HG03097 (cell line): ENCODE measurements at regions not wholly inside any gene's neighbourhood (a gene's known extent, or its start where the extent isn't known, plus 50 kb on each side); places are given as distances from the start of the nearest gene placed in this dataset.
"Not testable (repeated sequence)": the region's sequence is repeated elsewhere in the genome, so short reads cannot be mapped to it uniquely, and the experiment has no call there.

ENCODE experiments used
- ATAC-seq: cut with Tn5 transposase; IDR thresholded peaks from one replicate; pipeline ENCODE4 v1.9.1; 2021; ENCODE audit not compliant: unreplicated experiment, low FRiP score

GRCh38 chr12:25682421-25682820 is 129.3 kb upstream of the LMNTD1 start:
- no peak for ATAC-seq

- no peak for ATAC-seq
Measured at GRCh38 chr12:25684070-25684469, 131.0 kb upstream of the LMNTD1 start.

DNA sequence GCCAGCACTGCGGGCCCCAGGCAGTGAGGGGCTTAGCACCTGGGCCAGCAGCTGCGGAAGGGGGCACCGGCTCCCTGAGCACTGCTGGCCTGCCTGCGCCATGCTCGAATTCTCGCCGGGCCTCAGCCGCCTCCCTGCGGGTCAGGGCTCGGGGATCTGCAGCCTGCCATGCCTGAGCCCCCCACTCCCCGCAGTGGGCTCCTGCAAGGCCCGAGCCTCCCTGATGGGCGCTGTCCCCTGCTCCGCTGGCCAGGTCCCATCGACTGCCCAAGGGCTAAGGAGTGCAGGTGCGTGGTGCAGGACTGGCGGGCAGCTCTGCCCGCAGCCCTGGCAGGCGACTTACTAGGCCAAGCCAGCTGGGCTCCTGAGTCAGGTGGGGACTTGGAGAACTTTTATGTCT is 133.3 kb upstream of the LMNTD1 start:
- ATAC-seq: no peak

GRCh38 chr12:25687226-25687625 is 134.1 kb upstream of the LMNTD1 start:
- ATAC-seq: no peak

GRCh38 chr12:25688851-25689250 is 135.8 kb upstream of the LMNTD1 start:
- not testable (repeated sequence) for ATAC-seq

DNA sequence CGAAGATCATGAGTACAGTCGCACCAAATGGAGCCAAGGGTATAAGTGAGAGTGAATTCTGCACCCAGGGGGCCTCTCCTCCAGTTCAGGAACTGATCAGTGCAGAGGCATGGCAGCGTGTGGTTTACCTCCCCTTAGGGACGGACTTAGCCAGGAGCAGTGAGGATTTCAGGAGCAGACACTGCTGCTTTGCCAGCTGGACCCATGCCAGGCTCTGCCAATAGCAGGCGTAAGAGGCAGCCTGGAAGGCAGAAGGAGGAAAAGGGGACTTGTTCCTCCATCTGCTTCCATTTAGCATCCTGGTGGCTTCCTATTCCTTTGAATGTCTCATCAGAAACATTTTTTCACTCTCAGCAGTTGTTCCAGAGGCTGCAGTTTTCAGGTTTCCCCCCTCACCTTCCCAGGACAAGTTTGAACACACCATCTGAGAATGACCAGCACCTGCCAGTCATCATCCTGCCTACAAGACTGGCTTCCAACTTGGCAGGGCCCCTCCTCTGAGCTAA is 137.0 kb upstream of the LMNTD1 start:
- no peak for ATAC-seq

DNA sequence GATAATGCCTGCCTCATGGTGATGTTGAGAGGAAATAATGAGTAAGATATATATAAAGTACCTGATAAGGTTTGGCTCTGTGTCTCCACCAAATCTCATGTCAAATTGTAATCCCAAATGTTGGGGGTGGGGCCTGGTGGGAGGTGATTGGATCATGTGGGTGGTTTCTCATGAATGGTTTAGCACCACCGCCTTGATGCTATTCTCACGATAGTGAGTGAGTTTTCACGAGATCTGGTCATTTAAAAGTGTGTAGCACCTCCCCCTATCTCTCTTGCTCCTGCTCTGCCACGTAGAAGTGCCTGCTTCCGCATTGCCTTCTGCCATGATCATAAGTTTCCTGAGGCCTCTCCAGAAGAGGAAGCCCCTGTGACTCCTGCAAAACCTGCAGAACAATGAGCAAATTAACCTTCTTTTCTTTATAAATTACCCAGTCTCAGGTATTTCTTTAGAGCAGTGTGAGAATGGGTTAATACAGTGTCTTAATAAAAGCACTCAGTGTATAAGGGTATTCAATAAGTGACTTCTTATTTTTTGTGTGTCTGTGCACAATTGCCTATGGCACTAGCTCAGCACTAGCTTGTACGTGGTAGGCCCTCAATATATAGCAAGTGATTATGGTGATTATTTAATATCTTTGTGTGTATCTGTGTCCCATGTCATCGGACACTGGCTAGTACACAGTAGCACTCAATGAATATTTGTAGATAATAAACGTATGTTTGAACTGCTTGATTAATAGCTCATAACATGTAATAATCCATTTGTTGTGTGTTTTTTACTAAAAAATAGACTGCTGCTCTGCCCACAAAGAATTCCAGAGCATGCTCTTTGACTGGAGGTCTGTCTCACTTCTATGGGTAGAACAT is 138.1 kb upstream of the LMNTD1 start:
- no peak for ATAC-seq

DNA sequence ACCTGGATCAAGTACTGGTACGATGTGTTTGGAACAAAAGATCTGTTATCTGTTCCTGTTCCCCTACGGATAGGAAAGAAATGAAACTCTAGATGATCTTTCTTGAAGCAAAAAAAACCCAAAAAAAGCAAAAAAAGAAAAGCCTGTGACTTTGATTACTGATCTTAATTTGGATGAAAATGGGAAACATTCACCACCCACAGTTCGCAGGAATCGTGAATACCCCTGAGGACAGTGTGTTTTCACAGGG is 138.7 kb upstream of the LMNTD1 start:
- no peak for ATAC-seq

GRCh38 chr12:25692115-25693035 is 139.3 kb upstream of the LMNTD1 start:
- no peak for ATAC-seq

DNA sequence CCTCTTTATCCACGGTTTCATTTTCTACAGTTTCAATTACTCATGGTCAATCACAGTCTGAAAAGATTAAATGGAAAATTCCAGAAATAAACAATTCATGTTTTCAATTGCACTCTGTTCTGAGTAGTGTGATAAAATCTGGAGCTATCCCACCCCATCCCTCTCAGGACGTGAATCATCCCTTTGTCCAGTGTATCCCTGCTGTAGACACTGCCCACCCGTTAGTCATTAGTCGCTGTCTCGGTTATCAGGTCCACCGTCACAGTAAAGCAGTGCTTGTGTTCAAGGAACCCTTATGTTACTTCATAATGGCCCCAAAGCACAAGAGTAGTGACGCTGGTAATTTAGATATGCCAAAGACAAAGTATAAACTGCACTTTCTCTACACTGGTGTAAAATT is 141.0 kb upstream of the LMNTD1 start:
- ATAC-seq: no peak

DNA sequence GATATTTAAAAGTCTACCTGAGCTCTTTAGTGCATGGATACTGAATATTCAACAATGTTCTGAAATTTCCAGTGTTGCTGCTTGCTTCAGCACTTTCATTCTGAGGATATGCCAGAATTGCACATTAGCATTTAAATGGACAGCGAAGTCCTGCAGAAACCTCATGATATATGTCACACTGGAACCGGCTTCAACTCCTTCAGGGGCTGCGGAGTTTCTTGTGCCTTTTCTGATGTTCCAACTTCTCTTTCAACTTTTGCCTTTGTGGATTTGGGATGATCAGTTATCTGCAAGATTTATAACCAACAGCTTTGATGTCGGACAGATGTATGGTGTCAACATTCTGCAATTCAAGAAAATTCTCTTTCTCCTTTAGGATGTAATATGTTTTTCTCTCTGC is 142.5 kb upstream of the LMNTD1 start:
- no peak for ATAC-seq

DNA sequence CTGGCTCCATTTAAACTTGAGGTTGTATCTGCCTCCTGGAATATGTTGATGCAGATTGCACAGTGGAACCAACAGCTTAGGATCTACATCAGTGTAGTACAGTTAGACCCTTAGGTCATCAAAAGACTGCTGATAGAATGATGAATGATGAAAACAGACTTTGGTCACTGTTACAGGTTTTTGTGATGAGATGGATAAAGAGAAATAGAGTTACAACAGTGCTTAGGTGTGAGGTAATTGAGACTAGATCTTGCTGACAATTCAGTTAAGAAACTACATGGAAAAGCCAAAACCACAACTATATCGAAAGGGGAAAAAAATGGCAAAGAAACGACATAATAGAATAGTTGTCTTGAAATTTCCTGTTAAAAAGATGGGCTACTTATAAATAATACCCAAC is 145.7 kb upstream of the LMNTD1 start:
- no peak for ATAC-seq

- ATAC-seq: no peak
Measured at GRCh38 chr12:25699454-25699853, 146.4 kb upstream of the LMNTD1 start.

- ATAC-seq: no peak
Measured at GRCh38 chr12:25701290-25701689, 148.2 kb upstream of the LMNTD1 start.

- ATAC-seq: no peak
Measured at GRCh38 chr12:25702553-25702952, 149.5 kb upstream of the LMNTD1 start.

DNA sequence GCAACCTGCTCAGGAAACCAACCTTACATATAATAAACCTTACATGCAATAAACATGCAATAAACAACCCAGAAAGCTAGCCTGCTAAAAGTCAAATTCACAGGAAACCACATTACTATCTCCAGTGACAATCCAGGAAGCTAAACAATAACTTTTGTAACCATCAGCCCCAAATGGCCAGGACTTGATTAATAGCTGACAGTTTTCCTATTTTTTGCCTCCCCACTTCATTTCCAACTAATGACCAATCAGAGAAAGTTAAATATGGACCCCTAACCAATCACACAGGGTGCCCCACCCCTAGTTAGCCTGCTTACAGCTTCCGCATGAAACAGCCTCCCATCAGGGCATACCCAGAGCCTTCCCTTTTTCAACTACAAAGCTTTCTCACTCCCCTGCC is 152.2 kb upstream of the LMNTD1 start:
- no peak for ATAC-seq

- ATAC-seq: not testable (repeated sequence)
Measured at GRCh38 chr12:25706646-25707045, 153.6 kb upstream of the LMNTD1 start.

GRCh38 chr12:25707056-25707455 is 154.0 kb upstream of the LMNTD1 start:
- ATAC-seq: no peak

DNA sequence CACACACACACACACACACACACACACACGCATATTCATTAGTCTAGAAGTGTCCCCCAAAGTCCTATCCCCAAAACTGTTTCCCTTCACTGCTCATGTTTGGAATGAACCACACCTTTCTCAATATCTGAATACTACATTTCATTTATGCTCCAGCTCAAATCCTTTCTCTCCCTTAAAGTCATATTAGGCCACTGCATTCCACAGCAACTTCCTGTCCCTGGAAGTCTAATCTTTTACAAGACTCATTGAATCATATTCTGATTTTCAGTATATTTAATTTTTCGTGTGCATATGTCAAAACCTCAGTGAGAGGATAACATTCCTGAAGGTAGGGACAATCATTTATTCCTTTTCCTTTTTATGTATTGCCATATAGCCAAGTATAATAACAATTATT is 155.6 kb upstream of the LMNTD1 start:
- no peak for ATAC-seq

- no peak for ATAC-seq
Measured at GRCh38 chr12:25710128-25710527, 157.0 kb upstream of the LMNTD1 start.

GRCh38 chr12:25710938-25711605 is 158.0 kb upstream of the LMNTD1 start:
- not testable (repeated sequence) for ATAC-seq
